MM.1S (cell line): ENCODE measurements at regions not wholly inside any gene's neighbourhood (a gene's known extent, or its start where the extent isn't known, plus 50 kb on each side); places are given as distances from the start of the nearest gene placed in this dataset.

Source experiments
- CTCF ChIP-seq: fragments of 300-600 bp; sonication (generic); IDR thresholded peaks from 2 replicates; pipeline ENCODE4 v1.5.1; 2016; ENCODE audit warnings: antibody characterized with exemption, low read length, mixed read lengths
- EZH2 ChIP-seq: fragments of 300-600 bp; sonication (generic); optimal IDR thresholded peaks from 2 replicates; pipeline ENCODE3; 2017; ENCODE audit warnings: low read depth, mild to moderate bottlenecking, antibody characterized with exemption, low read length, mixed read lengths
- EZH2phosphoT487 ChIP-seq: fragments of 300-600 bp; sonication (generic); IDR thresholded peaks from 2 replicates; pipeline ENCODE4 v1.6.1; 2018; ENCODE audit warnings: antibody characterized with exemption, low read length

GRCh38 chrX:142655507-142655906, 370.2 kb upstream of the SPANXN4 start:
- TF ChIP-seq CTCF = no peak
- no peak for TF ChIP-seq EZH2
- TF ChIP-seq EZH2phosphoT487 = no peak
